ENCODE measurements at regions not wholly inside any gene's neighbourhood (a gene's known extent, or its start where the extent isn't known, plus 50 kb on each side); places are given as distances from the start of the nearest gene placed in this dataset.

DNA sequence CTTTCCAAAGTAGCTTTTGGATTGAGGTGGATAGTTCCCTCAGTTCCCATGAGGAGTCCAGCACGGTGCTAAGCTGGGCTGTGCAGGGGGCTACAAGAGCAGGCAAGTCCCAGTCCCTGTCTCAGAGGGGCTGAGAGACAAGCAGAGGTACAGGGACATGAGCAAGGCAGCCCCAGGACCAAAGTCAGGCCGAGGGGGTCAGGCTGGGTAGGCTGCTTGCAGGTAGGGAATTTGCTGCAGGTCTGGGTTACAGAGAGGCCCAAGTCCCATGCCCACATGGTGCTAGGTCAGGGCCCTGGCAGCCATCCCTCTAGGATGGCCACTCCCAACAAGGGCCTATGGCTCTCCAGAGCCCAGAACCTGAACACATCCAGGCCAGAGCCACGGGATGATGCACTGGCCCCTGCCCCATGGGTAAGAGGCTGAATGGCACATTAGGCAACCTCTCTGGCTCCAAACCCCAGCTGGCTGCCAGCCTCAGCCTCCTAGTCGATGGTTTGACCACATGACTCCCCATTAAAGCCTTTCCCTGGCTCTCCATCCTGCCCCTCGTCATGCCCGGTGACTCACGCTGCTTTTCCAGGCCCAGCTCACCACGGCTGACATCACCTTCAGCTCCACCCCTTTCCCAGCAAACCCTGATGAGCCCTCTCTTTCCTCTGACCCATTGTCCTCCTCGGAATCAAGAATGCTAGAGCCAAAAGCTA lies 83.7 kb downstream of the SDC1 start:
- TF ChIP-seq CTCF (IDR thresholded peaks at IDR 0.05) (no peak), POLR2A (IDR thresholded peaks at IDR 0.05) (no peak)
